ENCODE measurements at regions not wholly inside any gene's neighbourhood (a gene's known extent, or its start where the extent isn't known, plus 50 kb on each side); places are given as distances from the start of the nearest gene placed in this dataset.

DNA sequence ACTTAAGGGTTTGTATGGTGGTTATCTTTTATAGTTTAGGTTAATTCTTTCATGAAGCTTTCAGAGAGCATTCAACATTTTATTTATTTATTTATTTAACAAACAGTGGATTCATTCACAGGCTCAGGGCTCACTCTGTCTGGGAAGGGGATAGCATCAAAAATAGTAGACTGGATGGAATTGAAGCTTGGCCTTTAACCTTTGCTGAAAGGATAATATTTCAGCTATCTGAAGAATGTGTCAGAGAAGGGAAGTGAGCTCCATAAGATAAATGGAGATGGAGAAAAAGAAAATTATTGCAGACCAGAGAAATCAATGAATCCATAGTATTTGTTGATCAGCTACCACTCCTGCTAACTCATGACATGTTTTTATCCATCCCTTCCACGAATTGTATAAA lies 305.6 kb downstream of the COG6 start:
- TF ChIP-seq ZNF274 (IDR thresholded peaks at IDR 0.05; ENCODE audit: low read depth, low read length) (no peak), YY1 (IDR thresholded peaks at IDR 0.05; ENCODE audit: insufficient read depth, insufficient read length) (no peak), SUZ12 (IDR thresholded peaks at IDR 0.05; ENCODE audit: extremely low read depth, insufficient read depth, insufficient read length) (no peak)
